ENCODE measurements at regions not wholly inside any gene's neighbourhood (a gene's known extent, or its start where the extent isn't known, plus 50 kb on each side); places are given as distances from the start of the nearest gene placed in this dataset.

- peaks cover 44% of the 10 kb centered on the region for H3F3A ChIP-seq (replicated peaks; ENCODE audit: insufficient read depth)
- H4K20me1 ChIP-seq (ENCODE audit: insufficient read depth): no peaks in the 10 kb centered on the region
- H3K9me2 ChIP-seq: no peaks in the 10 kb centered on the region
- TF ChIP-seq TCF12 (IDR thresholded peaks at IDR 0.05) (peak; percentile 31; the same call in 1 of the 2 replicates), RCOR1 (IDR thresholded peaks at IDR 0.05; ENCODE audit: low read length) (no peak), SMC3 (IDR thresholded peaks at IDR 0.05; ENCODE audit: low read depth, low read length) (no peak), RXRA (IDR thresholded peaks at IDR 0.05; ENCODE audit: borderline replicate concordance, low read depth) (peak; percentile 31; the same call in 1 of the 2 replicates), EP300 (IDR thresholded peaks at IDR 0.05; ENCODE audit: borderline replicate concordance in 1 of 2, low read depth in 1 of 2, low read length in 1 of 2) (peak in 1 of 2 experiments; percentile 67; a peak in 1 of 4 replicates), FOXM1 (IDR thresholded peaks at IDR 0.05; ENCODE audit: low read depth) (0 out of 2 replicates have a peak, but pooled peaks have one; percentile 54), IRF3 (IDR thresholded peaks at IDR 0.05; ENCODE audit: low read depth, low read length) (no peak), REST (IDR thresholded peaks at IDR 0.05; ENCODE audit: low read depth, low read length) (no peak), POLR2AphosphoS5 (IDR thresholded peaks at IDR 0.05; ENCODE audit: low read depth, low read length) (no peak), CTCF (IDR thresholded peaks at IDR 0.05) (no peak), JUND (IDR thresholded peaks at IDR 0.05) (peak; percentile 37; the same call in 1 of the 2 replicates), YY1 (IDR thresholded peaks at IDR 0.05; ENCODE audit: low read depth) (no peak), FOSL2 (IDR thresholded peaks at IDR 0.05; ENCODE audit: borderline replicate concordance, low read depth) (peak; percentile 58; the same call in 1 of the 2 replicates), PBX3 (IDR thresholded peaks at IDR 0.05) (peak; percentile 39), USF1 (IDR thresholded peaks at IDR 0.05; ENCODE audit: borderline replicate concordance, low read depth) (no peak), SIN3A (IDR thresholded peaks at IDR 0.05; ENCODE audit: borderline replicate concordance, low read depth, low read length) (no peak), ELF1 (IDR thresholded peaks at IDR 0.05) (no peak), FOXJ3 (CRISPR knock-in tag; IDR thresholded peaks at IDR 0.05) (no peak)
- H3K4me3 ChIP-seq (ENCODE audit: low read depth in 2 of 2, low read length in 1 of 2): no peak overlapping the region
- H3K27ac ChIP-seq (ENCODE audit: low read depth in 2 of 2, low read length in 1 of 2): peak overlapping the region in 1 of 2 experiments; percentile 73; a peak in 3 of 4 replicates
- no peak for DNase-seq
- no peak overlapping the region for H3K4me2 ChIP-seq
- H2AFZ ChIP-seq (ENCODE audit: low read depth): peak overlapping the region; percentile 7; the same call in 1 of the 2 replicates
- H3K36me3 ChIP-seq (replicated peaks in 1 of 2; ENCODE audit: control insufficient read depth in 1 of 2, insufficient read depth in 2 of 2, low read length in 1 of 2): no peaks in the 10 kb centered on the region
- no peaks in the 10 kb centered on the region for H3K9me3 ChIP-seq
- CTCF ChIA-PET: interaction anchor here (0.7 kb wide), 1 partner anchor 1312 kb away, joined by 4 read pairs; no protein-coding TSS in a partner anchor
- POLR2A ChIA-PET: no interaction called here
- no peaks in the 10 kb centered on the region for H3K79me2 ChIP-seq (ENCODE audit: insufficient read depth)
- H3K4me1 ChIP-seq (ENCODE audit: control insufficient read depth in 1 of 2, insufficient read depth in 2 of 2, low read depth in 1 of 2, low read length in 1 of 2): peaks cover 0 to 30% of the 10 kb centered on the region in 2 experiments; a peak in 2 of 4 replicates
- 0% methylated on average over 1 of the region's 1 CpG for WGBS (ENCODE audit: low lambda C conversion rate)
- no peak overlapping the region for H3K9ac ChIP-seq
- no peaks in the 10 kb centered on the region for H3K27me3 ChIP-seq (ENCODE audit: insufficient read depth)
Observed at GRCh38 chr2:188811522-188811921, 162.7 kb upstream of the COL3A1 start.

All from SK-N-SH (cell line).